ENCODE measurements at regions not wholly inside any gene's neighbourhood (a gene's known extent, or its start where the extent isn't known, plus 50 kb on each side); places are given as distances from the start of the nearest gene placed in this dataset.

DNA sequence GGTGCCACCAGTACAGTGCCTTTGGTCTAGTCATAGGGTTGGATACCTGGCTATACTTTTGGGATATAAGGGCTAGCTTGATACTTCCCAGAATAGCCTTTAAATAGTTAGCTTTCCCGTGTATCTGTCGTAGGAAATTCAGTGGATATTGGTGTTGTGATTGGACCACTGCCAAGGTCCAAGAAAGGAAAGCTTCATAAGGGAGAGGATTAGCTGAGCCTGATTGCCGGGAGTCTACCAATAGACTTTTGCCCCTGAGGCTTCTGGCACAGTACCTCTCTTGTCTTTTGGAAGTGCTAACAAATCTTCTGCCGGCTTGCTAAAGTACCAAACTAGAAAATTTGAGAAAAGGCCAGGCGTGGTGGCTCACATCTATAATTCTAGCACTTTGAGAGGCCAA, 61.1 kb upstream of the XIST start:
- TF ChIP-seq, protein P1, sequence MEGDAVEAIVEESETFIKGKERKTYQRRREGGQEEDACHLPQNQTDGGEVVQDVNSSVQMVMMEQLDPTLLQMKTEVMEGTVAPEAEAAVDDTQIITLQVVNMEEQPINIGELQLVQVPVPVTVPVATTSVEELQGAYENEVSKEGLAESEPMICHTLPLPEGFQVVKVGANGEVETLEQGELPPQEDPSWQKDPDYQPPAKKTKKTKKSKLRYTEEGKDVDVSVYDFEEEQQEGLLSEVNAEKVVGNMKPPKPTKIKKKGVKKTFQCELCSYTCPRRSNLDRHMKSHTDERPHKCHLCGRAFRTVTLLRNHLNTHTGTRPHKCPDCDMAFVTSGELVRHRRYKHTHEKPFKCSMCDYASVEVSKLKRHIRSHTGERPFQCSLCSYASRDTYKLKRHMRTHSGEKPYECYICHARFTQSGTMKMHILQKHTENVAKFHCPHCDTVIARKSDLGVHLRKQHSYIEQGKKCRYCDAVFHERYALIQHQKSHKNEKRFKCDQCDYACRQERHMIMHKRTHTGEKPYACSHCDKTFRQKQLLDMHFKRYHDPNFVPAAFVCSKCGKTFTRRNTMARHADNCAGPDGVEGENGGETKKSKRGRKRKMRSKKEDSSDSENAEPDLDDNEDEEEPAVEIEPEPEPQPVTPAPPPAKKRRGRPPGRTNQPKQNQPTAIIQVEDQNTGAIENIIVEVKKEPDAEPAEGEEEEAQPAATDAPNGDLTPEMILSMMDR (conservative IDR thresholded peaks at IDR 0.05; ENCODE audit: low read length): no peak
- TF ChIP-seq EZH2phosphoT487 (IDR thresholded peaks at IDR 0.05; ENCODE audit: borderline replicate concordance, low read depth, low read length): no peak
